ENCODE measurements at regions not wholly inside any gene's neighbourhood (a gene's known extent, or its start where the extent isn't known, plus 50 kb on each side); places are given as distances from the start of the nearest gene placed in this dataset.

GRCh38 chr15:98217356-98217755 is 256.9 kb downstream of the ARRDC4 start:
- Histone ChIP-seq H3K9me3 (ENCODE audit: insufficient read depth, low read depth, low read length) (peaks cover 13% of the 10 kb centered on the region), H3K4me1 (ENCODE audit: insufficient read depth, low read length) (no peaks in the 10 kb centered on the region), H3K36me3 (ENCODE audit: insufficient read depth, low read length) (no peaks in the 10 kb centered on the region), H3K79me2 (ENCODE audit: insufficient read depth, low read length) (no peaks in the 10 kb centered on the region), H3K4me3 (ENCODE audit: insufficient read depth, low read depth, low read length) (no peak overlapping the region), H4K20me1 (ENCODE audit: insufficient read depth, low read length) (no peaks in the 10 kb centered on the region), H3K9ac (ENCODE audit: low read length) (no peak overlapping the region), H3K4me2 (ENCODE audit: low read length) (no peak overlapping the region), H3K27ac (ENCODE audit: low read depth, low read length) (no peak overlapping the region), H2AFZ (ENCODE audit: low read depth, low read length) (no peak overlapping the region), H3K27me3 (ENCODE audit: insufficient read depth, low read length) (no peaks in the 10 kb centered on the region)
- no peaks in the 10 kb centered on the region for H3K9me3 Mint-ChIP-seq (ENCODE audit: unreplicated experiment)
- H3K27ac Mint-ChIP-seq (ENCODE audit: unreplicated experiment): no peak overlapping the region
- FAIRE-seq (no peak), DNase-seq (ENCODE audit: low read depth) (no peak)
- H3K36me3 Mint-ChIP-seq (ENCODE audit: low read depth, unreplicated experiment): no peaks in the 10 kb centered on the region
- no peaks in the 10 kb centered on the region for H3K4me1 Mint-ChIP-seq (ENCODE audit: low read depth, unreplicated experiment)
- no peak for TF ChIP-seq EZH2 (IDR thresholded peaks at IDR 0.05; ENCODE audit: insufficient read depth, low read length)
- TF ChIP-seq, protein P1, sequence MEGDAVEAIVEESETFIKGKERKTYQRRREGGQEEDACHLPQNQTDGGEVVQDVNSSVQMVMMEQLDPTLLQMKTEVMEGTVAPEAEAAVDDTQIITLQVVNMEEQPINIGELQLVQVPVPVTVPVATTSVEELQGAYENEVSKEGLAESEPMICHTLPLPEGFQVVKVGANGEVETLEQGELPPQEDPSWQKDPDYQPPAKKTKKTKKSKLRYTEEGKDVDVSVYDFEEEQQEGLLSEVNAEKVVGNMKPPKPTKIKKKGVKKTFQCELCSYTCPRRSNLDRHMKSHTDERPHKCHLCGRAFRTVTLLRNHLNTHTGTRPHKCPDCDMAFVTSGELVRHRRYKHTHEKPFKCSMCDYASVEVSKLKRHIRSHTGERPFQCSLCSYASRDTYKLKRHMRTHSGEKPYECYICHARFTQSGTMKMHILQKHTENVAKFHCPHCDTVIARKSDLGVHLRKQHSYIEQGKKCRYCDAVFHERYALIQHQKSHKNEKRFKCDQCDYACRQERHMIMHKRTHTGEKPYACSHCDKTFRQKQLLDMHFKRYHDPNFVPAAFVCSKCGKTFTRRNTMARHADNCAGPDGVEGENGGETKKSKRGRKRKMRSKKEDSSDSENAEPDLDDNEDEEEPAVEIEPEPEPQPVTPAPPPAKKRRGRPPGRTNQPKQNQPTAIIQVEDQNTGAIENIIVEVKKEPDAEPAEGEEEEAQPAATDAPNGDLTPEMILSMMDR (IDR thresholded peaks at IDR 0.05; ENCODE audit: insufficient read depth, low read depth, low read length): no peak
- H3K4me3 Mint-ChIP-seq (ENCODE audit: unreplicated experiment): no peak overlapping the region
- H3K27me3 Mint-ChIP-seq (ENCODE audit: low read depth, unreplicated experiment): peaks cover 5% of the 10 kb centered on the region

DNA sequence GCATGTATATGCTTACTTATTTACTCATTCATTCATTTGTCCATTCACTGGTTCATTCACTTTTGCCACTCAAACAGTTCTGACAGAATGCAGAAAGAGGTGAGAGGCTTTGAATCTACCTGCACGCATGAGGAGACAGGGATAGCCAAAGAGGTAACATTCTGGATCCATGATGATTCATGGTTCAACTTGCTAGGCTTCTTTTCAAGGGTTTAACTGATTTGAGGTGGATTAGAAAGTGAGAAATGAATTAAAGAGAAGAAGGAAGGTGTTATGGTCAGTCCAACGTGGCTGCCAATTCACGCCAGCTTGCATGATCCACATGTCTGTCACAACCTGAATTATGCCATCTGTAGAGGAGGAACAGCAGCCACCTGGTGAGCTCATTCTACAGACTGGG is 260.6 kb downstream of the ARRDC4 start:
- H2AFZ ChIP-seq (ENCODE audit: low read depth, low read length): no peak overlapping the region
- DNase-seq (ENCODE audit: low read depth): no peak
- no peak for TF ChIP-seq EZH2 (IDR thresholded peaks at IDR 0.05; ENCODE audit: insufficient read depth, low read length)
- TF ChIP-seq, protein P1 (IDR thresholded peaks at IDR 0.05; ENCODE audit: insufficient read depth, low read depth, low read length): no peak
- no peaks in the 10 kb centered on the region for H4K20me1 ChIP-seq (ENCODE audit: insufficient read depth, low read length)
- H3K27me3 Mint-ChIP-seq (ENCODE audit: low read depth, unreplicated experiment): peaks cover 6% of the 10 kb centered on the region
- no peaks in the 10 kb centered on the region for H3K27me3 ChIP-seq (ENCODE audit: insufficient read depth, low read length)
- no peaks in the 10 kb centered on the region for H3K9me3 Mint-ChIP-seq (ENCODE audit: unreplicated experiment)
- no peaks in the 10 kb centered on the region for H3K4me1 Mint-ChIP-seq (ENCODE audit: low read depth, unreplicated experiment)
- no peaks in the 10 kb centered on the region for H3K36me3 ChIP-seq (ENCODE audit: insufficient read depth, low read length)
- no peak for FAIRE-seq
- peaks cover 13% of the 10 kb centered on the region for H3K9me3 ChIP-seq (ENCODE audit: insufficient read depth, low read depth, low read length)
- no peaks in the 10 kb centered on the region for H3K36me3 Mint-ChIP-seq (ENCODE audit: low read depth, unreplicated experiment)
- no peak overlapping the region for H3K4me3 Mint-ChIP-seq (ENCODE audit: unreplicated experiment)
- no peak overlapping the region for H3K27ac ChIP-seq (ENCODE audit: low read depth, low read length)
- no peak overlapping the region for H3K4me2 ChIP-seq (ENCODE audit: low read length)
- H3K79me2 ChIP-seq (ENCODE audit: insufficient read depth, low read length): no peaks in the 10 kb centered on the region
- no peak overlapping the region for H3K4me3 ChIP-seq (ENCODE audit: insufficient read depth, low read depth, low read length)
- no peak overlapping the region for H3K9ac ChIP-seq (ENCODE audit: low read length)
- H3K27ac Mint-ChIP-seq (ENCODE audit: unreplicated experiment): no peak overlapping the region
- H3K4me1 ChIP-seq (ENCODE audit: insufficient read depth, low read length): no peaks in the 10 kb centered on the region

DNA sequence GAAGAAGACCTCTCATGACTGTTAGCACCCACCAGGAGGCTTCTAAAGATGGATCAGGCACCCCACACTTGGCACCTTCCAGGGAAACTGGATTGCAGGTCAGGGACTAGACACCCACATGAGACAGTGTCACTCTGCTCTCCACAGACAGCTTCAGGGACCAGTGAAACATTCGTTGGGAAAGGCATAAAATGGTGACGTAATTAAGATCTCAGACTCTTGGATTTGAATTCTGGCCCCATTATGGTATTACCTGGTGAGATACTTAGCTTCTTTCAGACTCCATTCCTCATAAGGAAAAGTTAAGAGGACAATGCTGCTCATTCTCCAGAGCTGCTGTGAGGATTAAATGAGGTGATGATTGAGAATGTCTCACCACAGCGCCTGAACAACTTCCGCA is 261.1 kb downstream of the ARRDC4 start:
- no peaks in the 10 kb centered on the region for H3K4me1 ChIP-seq (ENCODE audit: insufficient read depth, low read length)
- no peaks in the 10 kb centered on the region for H3K27me3 ChIP-seq (ENCODE audit: insufficient read depth, low read length)
- H3K4me2 ChIP-seq (ENCODE audit: low read length): no peak overlapping the region
- DNase-seq (ENCODE audit: low read depth): no peak
- Mint-ChIP-seq H3K4me1 (ENCODE audit: low read depth, unreplicated experiment) (no peaks in the 10 kb centered on the region), H3K27me3 (ENCODE audit: low read depth, unreplicated experiment) (peaks cover 6% of the 10 kb centered on the region), H3K9me3 (ENCODE audit: unreplicated experiment) (no peaks in the 10 kb centered on the region), H3K36me3 (ENCODE audit: low read depth, unreplicated experiment) (no peaks in the 10 kb centered on the region), H3K4me3 (ENCODE audit: unreplicated experiment) (no peak overlapping the region), H3K27ac (ENCODE audit: unreplicated experiment) (no peak overlapping the region)
- no peaks in the 10 kb centered on the region for H3K36me3 ChIP-seq (ENCODE audit: insufficient read depth, low read length)
- H3K79me2 ChIP-seq (ENCODE audit: insufficient read depth, low read length): no peaks in the 10 kb centered on the region
- FAIRE-seq: no peak
- no peak overlapping the region for H3K27ac ChIP-seq (ENCODE audit: low read depth, low read length)
- TF ChIP-seq, protein P1 (IDR thresholded peaks at IDR 0.05; ENCODE audit: insufficient read depth, low read depth, low read length): no peak
- TF ChIP-seq EZH2 (IDR thresholded peaks at IDR 0.05; ENCODE audit: insufficient read depth, low read length): no peak
- H4K20me1 ChIP-seq (ENCODE audit: insufficient read depth, low read length): no peaks in the 10 kb centered on the region
- no peak overlapping the region for H3K4me3 ChIP-seq (ENCODE audit: insufficient read depth, low read depth, low read length)
- peaks cover 13% of the 10 kb centered on the region for H3K9me3 ChIP-seq (ENCODE audit: insufficient read depth, low read depth, low read length)
- no peak overlapping the region for H2AFZ ChIP-seq (ENCODE audit: low read depth, low read length)
- H3K9ac ChIP-seq (ENCODE audit: low read length): no peak overlapping the region
